Activated CD8-positive, alpha-beta memory T cell treated with anti-CD3 and anti-CD28 coated beads, Interleukin-2, amount 50 U/mL, for 1 hour (primary cell): ENCODE measurements at regions not wholly inside any gene's neighbourhood (a gene's known extent, or its start where the extent isn't known, plus 50 kb on each side); places are given as distances from the start of the nearest gene placed in this dataset.

ENCODE experiments used
- DNase-seq: peaks from one replicate; pipeline ENCODE4 v3.0.0-alpha.2; 2020; ENCODE audit errors: extremely low read depth

- no peak for DNase-seq
Measured at GRCh38 chr6:30806581-30807183, 62.3 kb upstream of the IER3 start.

GRCh38 chr6:30804333-30804732, 60.0 kb upstream of the IER3 start:
- DNase-seq = no peak

GRCh38 chr6:30802731-30803130, 58.4 kb upstream of the IER3 start:
- DNase-seq = no peak

- no peak for DNase-seq
Measured at GRCh38 chr6:30801950-30802349, 57.6 kb upstream of the IER3 start.

- DNase-seq = no peak
Measured at GRCh38 chr6:30800871-30801270, 56.5 kb upstream of the IER3 start.

- DNase-seq = no peak
Measured at GRCh38 chr6:30799210-30799609, 54.9 kb upstream of the IER3 start.

- DNase-seq = no peak
Measured at GRCh38 chr6:30798494-30798893, 54.1 kb upstream of the IER3 start.

- DNase-seq = no peak
Measured at GRCh38 chr6:30795549-30796293, 51.4 kb upstream of the IER3 start.
